GM08714 (cell line): ENCODE measurements at regions not wholly inside any gene's neighbourhood (a gene's known extent, or its start where the extent isn't known, plus 50 kb on each side); places are given as distances from the start of the nearest gene placed in this dataset.

Source experiments
- H3K4me3 ChIP-seq: fragments of 200-500 bp; sonication (Bioruptor generic); 2 replicates; pipeline ENCODE4 v1.5.1; 2014; ENCODE audit warnings: mild to moderate bottlenecking, low read length, inconsistent platforms
- ZNF274 ChIP-seq: IDR thresholded peaks from 2 replicates; pipeline ENCODE4 v1.6.1; 2012; ENCODE audit warnings: mild to moderate bottlenecking, low read depth, low read length

GRCh38 chr3:117669774-117670173 is 960.2 kb downstream of the TUSC7 start:
- no peak for TF ChIP-seq ZNF274
- no peak overlapping the region for H3K4me3 ChIP-seq

- no peak overlapping the region for H3K4me3 ChIP-seq
- no peak for TF ChIP-seq ZNF274
These were observed 962.2 kb downstream of the TUSC7 start for GRCh38 chr3:117671722-117672318.

DNA sequence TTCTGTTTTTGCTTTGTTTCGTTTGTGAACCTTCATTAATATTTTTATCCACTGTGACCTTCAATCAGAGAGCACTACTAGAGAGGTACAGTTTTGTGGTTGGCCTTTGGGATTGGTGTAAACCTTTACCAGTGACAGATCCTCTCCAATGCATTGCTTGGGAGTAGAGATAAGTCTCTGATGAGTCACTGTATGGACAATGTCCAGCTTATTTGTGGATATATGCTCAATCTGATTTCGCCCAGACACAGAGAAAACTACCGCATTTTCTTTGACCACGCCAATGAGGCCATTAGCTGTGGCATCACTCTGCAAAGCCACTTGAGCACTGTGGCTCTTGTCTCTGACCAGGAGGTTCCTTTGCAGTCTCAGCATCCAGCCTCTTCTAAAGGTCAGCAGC is 964.7 kb downstream of the TUSC7 start:
- H3K4me3 ChIP-seq = no peak overlapping the region
- no peak for TF ChIP-seq ZNF274

DNA sequence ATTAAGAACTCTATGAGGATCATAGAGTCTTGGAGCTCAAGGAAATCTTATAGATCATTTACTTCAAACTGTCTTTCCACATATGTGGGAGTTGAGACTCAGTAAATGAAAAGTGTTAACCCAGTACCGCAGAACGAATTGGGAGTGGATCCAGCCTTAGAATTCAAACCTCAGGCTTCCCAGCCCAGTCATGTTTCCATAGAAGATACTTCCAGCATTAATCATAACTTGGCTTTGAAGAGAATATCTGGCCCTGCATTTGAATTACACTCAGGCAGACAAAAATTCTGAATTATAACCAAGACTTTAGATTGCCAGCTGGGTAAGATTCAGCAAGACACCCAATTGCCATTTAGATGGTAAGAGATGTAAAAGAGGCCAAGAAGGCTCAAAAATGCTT is 972.0 kb downstream of the TUSC7 start:
- no peak overlapping the region for H3K4me3 ChIP-seq
- no peak for TF ChIP-seq ZNF274

GRCh38 chr3:117687096-117687495 is 977.5 kb downstream of the TUSC7 start:
- no peak for TF ChIP-seq ZNF274
- H3K4me3 ChIP-seq = no peak overlapping the region

- no peak for TF ChIP-seq ZNF274
- H3K4me3 ChIP-seq = no peak overlapping the region
These were observed 979.0 kb downstream of the TUSC7 start for GRCh38 chr3:117688583-117688982.

DNA sequence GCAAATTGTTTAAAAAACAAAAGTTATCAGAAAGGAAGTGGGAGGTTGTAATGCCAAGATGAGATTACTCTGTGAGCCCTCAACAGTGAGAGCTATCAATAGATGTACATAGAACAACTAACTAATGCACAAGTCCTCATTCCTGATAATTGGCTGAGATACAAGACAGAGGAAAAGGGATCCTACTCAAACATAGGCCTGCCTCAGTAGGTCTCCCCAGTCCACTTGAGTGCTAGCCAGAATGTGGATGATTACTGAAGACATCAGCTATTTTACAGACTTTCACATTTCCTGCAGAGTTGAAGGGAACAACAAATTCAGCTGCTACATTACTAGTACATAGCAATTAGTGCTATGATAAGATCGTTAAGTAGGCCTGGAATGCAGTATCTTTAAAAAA is 981.9 kb downstream of the TUSC7 start:
- no peak overlapping the region for H3K4me3 ChIP-seq
- TF ChIP-seq ZNF274 = no peak

DNA sequence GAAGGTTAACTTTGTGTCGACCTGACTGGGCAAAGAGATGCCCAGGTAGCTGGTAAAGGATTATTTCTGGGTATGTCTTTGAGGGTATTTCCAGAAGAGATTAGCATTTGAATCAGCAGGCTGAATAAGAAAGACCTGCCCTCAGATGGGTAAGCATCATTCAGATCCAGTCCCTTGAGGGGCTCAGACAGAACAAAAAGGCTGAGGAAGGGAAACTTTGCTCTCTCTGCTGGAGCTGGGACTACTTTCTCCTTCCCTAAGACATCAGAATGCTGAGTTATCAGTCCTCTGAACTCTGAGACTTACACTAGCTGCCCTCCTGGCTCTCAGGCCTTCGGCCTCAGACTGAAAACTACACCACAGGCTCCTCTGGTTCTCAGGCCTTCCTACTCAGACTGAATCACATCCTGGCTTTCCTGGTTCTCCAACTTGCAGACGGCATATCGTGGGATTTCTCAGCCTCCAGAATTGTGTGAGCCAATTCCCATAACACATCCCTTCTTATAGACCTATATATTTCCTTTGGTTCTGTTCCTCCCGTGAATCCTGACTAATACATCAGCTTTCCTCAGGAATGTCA is 982.9 kb downstream of the TUSC7 start:
- H3K4me3 ChIP-seq = no peak overlapping the region
- TF ChIP-seq ZNF274 = no peak

DNA sequence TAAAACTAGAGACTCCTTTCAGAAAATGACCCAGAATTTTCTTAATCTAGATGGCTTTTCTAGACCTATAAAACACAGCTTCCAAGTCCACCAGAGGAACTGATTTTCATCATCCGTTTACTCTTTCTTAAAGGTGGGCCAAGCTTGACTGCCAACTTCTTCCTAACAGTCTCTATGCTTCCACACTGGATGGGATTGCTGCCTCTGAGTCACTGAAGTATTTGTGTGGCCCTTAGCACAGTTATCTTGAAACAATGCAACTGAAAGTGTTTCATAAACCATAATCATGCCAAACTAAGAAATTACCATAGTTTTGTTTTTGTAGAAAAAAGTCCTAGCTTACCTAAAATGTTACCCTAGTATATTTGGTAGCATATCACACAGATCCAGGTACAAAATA is 985.7 kb downstream of the TUSC7 start:
- no peak overlapping the region for H3K4me3 ChIP-seq
- no peak for TF ChIP-seq ZNF274

- H3K4me3 ChIP-seq = no peak overlapping the region
- TF ChIP-seq ZNF274 = no peak
These were observed 986.5 kb downstream of the TUSC7 start for GRCh38 chr3:117695871-117696645.

GRCh38 chr3:117696851-117697407 is 987.4 kb downstream of the TUSC7 start:
- no peak overlapping the region for H3K4me3 ChIP-seq
- TF ChIP-seq ZNF274 = no peak

- no peak for TF ChIP-seq ZNF274
- no peak overlapping the region for H3K4me3 ChIP-seq
These were observed 989.5 kb downstream of the TUSC7 start for GRCh38 chr3:117699058-117699457.

GRCh38 chr3:117700573-117701360 is 991.2 kb downstream of the TUSC7 start:
- no peak overlapping the region for H3K4me3 ChIP-seq
- no peak for TF ChIP-seq ZNF274

DNA sequence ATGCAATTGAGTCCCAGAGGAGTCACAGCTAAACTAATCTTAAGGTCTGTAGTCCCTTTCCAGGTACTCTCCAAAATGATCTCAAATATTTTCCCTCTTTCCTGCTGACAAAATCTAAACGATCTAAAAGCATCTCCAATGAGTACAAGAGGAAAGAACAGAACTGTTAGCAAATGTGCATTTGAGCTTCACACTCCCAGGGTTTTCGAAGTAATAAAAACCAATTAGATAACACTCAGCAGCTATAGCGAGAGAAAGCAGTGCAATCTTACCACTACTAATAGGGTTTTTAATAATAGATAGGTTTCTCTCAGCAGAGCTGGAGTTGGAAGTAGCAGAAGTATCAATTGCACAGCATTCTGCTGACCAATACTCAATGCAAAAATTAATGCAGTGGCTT is 995.4 kb downstream of the TUSC7 start:
- TF ChIP-seq ZNF274 = no peak
- H3K4me3 ChIP-seq = no peak overlapping the region
